ENCODE measurements at regions not wholly inside any gene's neighbourhood (a gene's known extent, or its start where the extent isn't known, plus 50 kb on each side); places are given as distances from the start of the nearest gene placed in this dataset.

DNA sequence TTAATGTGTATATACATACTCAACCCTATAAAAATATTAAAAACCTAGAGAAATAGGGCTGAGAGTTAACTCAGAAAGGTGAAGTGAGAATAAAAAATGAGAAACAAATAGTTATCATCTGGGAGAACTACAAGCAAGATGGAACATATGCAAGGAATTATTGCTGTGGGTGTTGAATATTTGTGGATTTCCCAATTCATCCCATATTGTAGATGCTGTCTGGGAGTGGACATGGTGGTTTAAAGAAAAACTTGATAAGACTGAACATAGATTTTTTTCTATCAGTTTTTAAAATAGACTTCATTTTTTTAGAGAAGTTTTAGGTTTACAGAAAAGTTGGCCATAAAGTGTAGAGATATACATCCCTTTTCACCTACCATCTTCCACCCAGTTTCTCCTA is 263.5 kb downstream of the SPATA31D1 start:
- Histone ChIP-seq H3K4me1 (ENCODE audit: insufficient read depth, insufficient read length) (no peaks in the 10 kb centered on the region), H3K9me3 (ENCODE audit: insufficient read depth, low read length) (no peaks in the 10 kb centered on the region), H3K36me3 (ENCODE audit: insufficient read depth, insufficient read length, low read length) (no peaks in the 10 kb centered on the region), H3K4me3 (ENCODE audit: insufficient read length, low read depth) (no peak overlapping the region), H3K9ac (ENCODE audit: insufficient read length, low read depth) (no peak overlapping the region), H3K27me3 (ENCODE audit: insufficient read depth, insufficient read length) (no peaks in the 10 kb centered on the region)
- no peak for DNase-seq (ENCODE audit: low read depth, low spot score)
- TF ChIP-seq SUZ12 (IDR thresholded peaks at IDR 0.05; ENCODE audit: extremely low read depth, insufficient read depth, insufficient read length) (no peak), ZNF274 (IDR thresholded peaks at IDR 0.05; ENCODE audit: low read depth, low read length) (no peak), YY1 (IDR thresholded peaks at IDR 0.05; ENCODE audit: insufficient read depth, insufficient read length) (no peak)

DNA sequence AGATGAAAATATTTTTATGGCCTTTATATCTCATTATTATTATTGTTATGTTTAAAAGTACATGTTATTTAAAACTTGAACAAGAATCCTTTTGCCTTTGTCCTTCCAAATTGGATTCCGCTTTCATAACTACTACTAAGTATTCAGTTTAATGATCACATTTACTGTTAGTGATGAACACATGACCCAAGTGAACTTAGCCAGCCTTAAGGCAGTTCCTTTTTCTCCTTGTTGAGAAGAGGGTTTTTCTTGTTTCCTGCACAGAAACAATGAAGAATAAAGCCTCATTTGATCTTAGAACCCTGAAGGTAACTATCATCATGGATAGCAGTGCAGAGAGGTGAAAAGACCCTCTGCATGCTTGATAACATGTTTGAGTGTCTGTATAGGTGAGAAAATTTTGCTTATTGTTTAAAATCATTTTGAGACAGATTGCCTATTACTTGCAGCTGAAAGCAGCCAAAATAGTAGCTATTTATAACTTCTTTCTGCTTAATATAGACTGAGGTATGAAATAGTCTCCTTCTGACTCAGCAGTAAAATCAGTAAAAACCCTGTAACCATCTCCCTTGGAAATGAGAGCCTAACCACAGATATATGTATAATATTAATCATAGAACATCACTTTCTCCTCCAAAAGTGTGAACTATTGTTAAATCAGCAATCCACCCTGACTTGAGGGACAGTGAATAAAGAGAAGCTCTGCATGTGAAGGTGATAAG is 266.2 kb downstream of the SPATA31D1 start:
- Histone ChIP-seq H3K4me3 (ENCODE audit: insufficient read length, low read depth) (no peak overlapping the region), H3K27me3 (ENCODE audit: insufficient read depth, insufficient read length) (no peaks in the 10 kb centered on the region), H3K9ac (ENCODE audit: insufficient read length, low read depth) (no peak overlapping the region), H3K4me1 (ENCODE audit: insufficient read depth, insufficient read length) (no peaks in the 10 kb centered on the region), H3K36me3 (ENCODE audit: insufficient read depth, insufficient read length, low read length) (no peaks in the 10 kb centered on the region), H3K9me3 (ENCODE audit: insufficient read depth, low read length) (no peaks in the 10 kb centered on the region)
- no peak for DNase-seq (ENCODE audit: low read depth, low spot score)
- no peak for TF ChIP-seq SUZ12 (IDR thresholded peaks at IDR 0.05; ENCODE audit: extremely low read depth, insufficient read depth, insufficient read length)
- TF ChIP-seq ZNF274 (IDR thresholded peaks at IDR 0.05; ENCODE audit: low read depth, low read length): no peak
- TF ChIP-seq YY1 (IDR thresholded peaks at IDR 0.05; ENCODE audit: insufficient read depth, insufficient read length): no peak

DNA sequence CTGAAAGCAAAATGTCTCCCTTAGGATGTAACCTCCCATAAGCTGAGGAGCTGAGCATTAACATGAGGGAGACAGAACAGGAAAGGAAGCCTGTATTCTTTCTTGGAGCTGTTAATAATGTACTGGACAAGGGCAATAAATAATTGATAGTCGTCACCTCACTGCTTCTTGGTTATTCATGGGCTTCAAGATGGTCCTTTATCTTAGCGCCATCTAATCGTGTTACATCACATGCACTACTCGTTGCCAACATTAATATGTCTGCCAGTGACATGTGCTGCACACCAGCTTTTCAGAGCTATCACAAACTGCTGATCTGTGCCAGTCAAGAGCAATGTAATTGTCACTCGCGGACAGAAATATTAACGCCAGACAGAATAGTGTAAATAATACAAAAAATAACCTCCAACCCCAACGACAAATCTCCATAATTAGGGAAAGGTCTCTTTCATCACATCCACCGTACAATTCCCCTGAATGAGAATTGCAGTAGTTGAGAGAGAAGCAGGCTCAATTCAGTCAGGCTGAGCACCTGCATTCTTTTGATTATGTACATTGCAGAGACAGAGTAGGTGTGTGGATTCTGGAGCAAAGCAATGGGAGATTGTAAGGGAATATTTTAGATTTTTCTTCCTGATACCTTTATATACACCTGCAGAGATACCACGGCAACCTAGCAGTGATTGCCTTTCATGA is 267.1 kb downstream of the SPATA31D1 start:
- TF ChIP-seq ZNF274 (IDR thresholded peaks at IDR 0.05; ENCODE audit: low read depth, low read length) (no peak), YY1 (IDR thresholded peaks at IDR 0.05; ENCODE audit: insufficient read depth, insufficient read length) (no peak), SUZ12 (IDR thresholded peaks at IDR 0.05; ENCODE audit: extremely low read depth, insufficient read depth, insufficient read length) (no peak)
- no peaks in the 10 kb centered on the region for H3K9me3 ChIP-seq (ENCODE audit: insufficient read depth, low read length)
- no peaks in the 10 kb centered on the region for H3K36me3 ChIP-seq (ENCODE audit: insufficient read depth, insufficient read length, low read length)
- H3K4me3 ChIP-seq (ENCODE audit: insufficient read length, low read depth): no peak overlapping the region
- H3K4me1 ChIP-seq (ENCODE audit: insufficient read depth, insufficient read length): no peaks in the 10 kb centered on the region
- no peak for DNase-seq (ENCODE audit: low read depth, low spot score)
- H3K9ac ChIP-seq (ENCODE audit: insufficient read length, low read depth): no peak overlapping the region
- H3K27me3 ChIP-seq (ENCODE audit: insufficient read depth, insufficient read length): no peaks in the 10 kb centered on the region

- no peak for DNase-seq (ENCODE audit: low read depth, low spot score)
- H3K4me3 ChIP-seq (ENCODE audit: insufficient read length, low read depth): no peak overlapping the region
- no peaks in the 10 kb centered on the region for H3K4me1 ChIP-seq (ENCODE audit: insufficient read depth, insufficient read length)
- TF ChIP-seq SUZ12 (IDR thresholded peaks at IDR 0.05; ENCODE audit: extremely low read depth, insufficient read depth, insufficient read length): no peak
- TF ChIP-seq ZNF274 (IDR thresholded peaks at IDR 0.05; ENCODE audit: low read depth, low read length): no peak
- no peak for TF ChIP-seq YY1 (IDR thresholded peaks at IDR 0.05; ENCODE audit: insufficient read depth, insufficient read length)
- H3K9me3 ChIP-seq (ENCODE audit: insufficient read depth, low read length): no peaks in the 10 kb centered on the region
- H3K36me3 ChIP-seq (ENCODE audit: insufficient read depth, insufficient read length, low read length): no peaks in the 10 kb centered on the region
- no peaks in the 10 kb centered on the region for H3K27me3 ChIP-seq (ENCODE audit: insufficient read depth, insufficient read length)
- no peak overlapping the region for H3K9ac ChIP-seq (ENCODE audit: insufficient read length, low read depth)
These were observed 272.1 kb downstream of the SPATA31D1 start for GRCh38 chr9:82260691-82261090.

GRCh38 chr9:82263619-82264018 is 275.0 kb downstream of the SPATA31D1 start:
- H3K27me3 ChIP-seq (ENCODE audit: insufficient read depth, insufficient read length): no peaks in the 10 kb centered on the region
- no peaks in the 10 kb centered on the region for H3K9me3 ChIP-seq (ENCODE audit: insufficient read depth, low read length)
- no peak for DNase-seq (ENCODE audit: low read depth, low spot score)
- no peak overlapping the region for H3K9ac ChIP-seq (ENCODE audit: insufficient read length, low read depth)
- no peaks in the 10 kb centered on the region for H3K36me3 ChIP-seq (ENCODE audit: insufficient read depth, insufficient read length, low read length)
- no peak overlapping the region for H3K4me3 ChIP-seq (ENCODE audit: insufficient read length, low read depth)
- H3K4me1 ChIP-seq (ENCODE audit: insufficient read depth, insufficient read length): peaks cover 2% of the 10 kb centered on the region
- TF ChIP-seq ZNF274 (IDR thresholded peaks at IDR 0.05; ENCODE audit: low read depth, low read length): no peak
- TF ChIP-seq YY1 (IDR thresholded peaks at IDR 0.05; ENCODE audit: insufficient read depth, insufficient read length): no peak
- TF ChIP-seq SUZ12 (IDR thresholded peaks at IDR 0.05; ENCODE audit: extremely low read depth, insufficient read depth, insufficient read length): no peak

- H3K4me3 ChIP-seq (ENCODE audit: insufficient read length, low read depth): no peak overlapping the region
- H3K9ac ChIP-seq (ENCODE audit: insufficient read length, low read depth): no peak overlapping the region
- peaks cover under 1% of the 10 kb centered on the region for H3K4me1 ChIP-seq (ENCODE audit: insufficient read depth, insufficient read length)
- no peaks in the 10 kb centered on the region for H3K36me3 ChIP-seq (ENCODE audit: insufficient read depth, insufficient read length, low read length)
- no peaks in the 10 kb centered on the region for H3K27me3 ChIP-seq (ENCODE audit: insufficient read depth, insufficient read length)
- TF ChIP-seq SUZ12 (IDR thresholded peaks at IDR 0.05; ENCODE audit: extremely low read depth, insufficient read depth, insufficient read length) (no peak), YY1 (IDR thresholded peaks at IDR 0.05; ENCODE audit: insufficient read depth, insufficient read length) (no peak), ZNF274 (IDR thresholded peaks at IDR 0.05; ENCODE audit: low read depth, low read length) (no peak)
- DNase-seq (ENCODE audit: low read depth, low spot score): no peak
- 0 out of 2 replicates have a peak, but pooled peaks cover 3% of the 10 kb centered on the region for H3K9me3 ChIP-seq (ENCODE audit: insufficient read depth, low read length)
These were observed 282.6 kb downstream of the SPATA31D1 start for GRCh38 chr9:82271106-82271561.

GRCh38 chr9:82273121-82273520 is 284.5 kb downstream of the SPATA31D1 start:
- Histone ChIP-seq H3K4me3 (ENCODE audit: insufficient read length, low read depth) (no peak overlapping the region), H3K27me3 (ENCODE audit: insufficient read depth, insufficient read length) (no peaks in the 10 kb centered on the region), H3K9me3 (ENCODE audit: insufficient read depth, low read length) (0 out of 2 replicates have a peak, but pooled peaks cover 3% of the 10 kb centered on the region), H3K9ac (ENCODE audit: insufficient read length, low read depth) (no peak overlapping the region), H3K36me3 (ENCODE audit: insufficient read depth, insufficient read length, low read length) (no peaks in the 10 kb centered on the region), H3K4me1 (ENCODE audit: insufficient read depth, insufficient read length) (no peaks in the 10 kb centered on the region)
- no peak for TF ChIP-seq SUZ12 (IDR thresholded peaks at IDR 0.05; ENCODE audit: extremely low read depth, insufficient read depth, insufficient read length)
- no peak for TF ChIP-seq ZNF274 (IDR thresholded peaks at IDR 0.05; ENCODE audit: low read depth, low read length)
- TF ChIP-seq YY1 (IDR thresholded peaks at IDR 0.05; ENCODE audit: insufficient read depth, insufficient read length): no peak
- no peak for DNase-seq (ENCODE audit: low read depth, low spot score)
